ENCODE measurements at regions not wholly inside any gene's neighbourhood (a gene's known extent, or its start where the extent isn't known, plus 50 kb on each side); places are given as distances from the start of the nearest gene placed in this dataset.

DNA sequence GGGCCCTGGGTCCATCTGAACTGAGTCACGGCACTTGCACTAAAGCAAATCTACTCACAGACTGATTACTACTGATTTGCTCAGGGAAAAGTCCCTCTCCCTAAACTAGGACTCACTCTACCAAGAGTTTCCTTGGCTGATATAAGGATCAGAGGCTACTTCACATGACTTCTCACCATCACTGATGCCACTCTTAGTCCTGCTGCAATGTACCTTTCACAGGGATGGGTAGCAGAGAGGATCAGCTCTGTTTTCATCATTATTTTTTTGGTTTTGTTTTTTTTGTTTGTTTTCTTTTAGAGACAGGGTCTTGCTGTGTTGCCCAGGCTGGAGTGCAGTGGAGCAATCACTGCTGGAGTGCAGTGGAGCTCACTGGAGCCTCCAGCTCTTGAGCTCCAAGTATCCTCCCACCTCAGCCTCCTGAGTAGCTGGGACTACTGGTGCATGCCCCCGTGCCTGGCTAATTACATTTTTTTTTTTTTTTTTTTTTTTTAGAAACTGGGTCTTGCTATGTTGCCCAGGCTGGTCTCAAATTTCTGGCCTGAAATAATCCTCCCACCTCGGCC, 200.6 kb downstream of the JCAD start:
- no peak overlapping the region for H3K4me3 ChIP-seq (ENCODE audit: low read depth, low read length)

DNA sequence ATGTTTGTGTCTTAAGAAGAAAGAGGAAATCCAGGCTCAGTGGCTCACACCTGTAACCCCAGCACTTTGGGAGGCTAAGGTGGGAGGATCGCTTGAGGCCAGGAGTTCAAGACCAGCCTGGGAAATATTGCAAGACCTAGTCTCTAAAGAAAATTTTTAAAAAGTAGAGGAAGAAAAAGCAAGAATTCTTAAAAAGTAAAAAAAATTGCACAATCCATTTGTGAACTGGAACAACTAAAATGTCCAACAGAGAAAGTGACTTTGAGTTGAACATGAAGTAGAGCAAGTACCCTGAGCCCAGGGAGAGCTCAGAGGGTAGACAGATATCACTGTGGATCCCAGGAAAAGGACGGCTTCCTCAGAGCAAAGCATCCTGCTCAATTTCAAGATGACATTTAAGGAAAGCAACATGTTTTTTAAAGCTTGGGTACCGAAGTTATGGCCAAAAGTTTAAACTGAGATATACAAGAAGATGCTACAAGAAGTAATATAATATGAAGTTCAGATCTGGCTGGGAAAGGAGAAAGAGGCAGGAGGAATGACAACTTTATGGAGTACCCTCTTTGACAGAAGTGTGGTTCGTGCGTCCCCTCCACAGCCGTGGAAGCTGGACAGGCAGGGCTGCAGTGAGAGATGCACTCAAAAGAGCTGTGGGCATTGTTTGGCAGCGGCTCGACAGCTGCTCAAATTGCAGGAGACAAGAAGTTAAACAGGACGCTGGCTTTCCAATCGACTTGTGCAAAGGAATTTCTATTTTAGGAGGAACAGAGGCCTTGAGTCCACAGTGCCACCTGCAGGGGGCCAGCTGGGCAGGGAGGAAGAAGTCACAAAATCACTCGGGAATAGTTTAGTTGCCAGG, 201.3 kb downstream of the JCAD start:
- no peak overlapping the region for H3K4me3 ChIP-seq (ENCODE audit: low read depth, low read length)

DNA sequence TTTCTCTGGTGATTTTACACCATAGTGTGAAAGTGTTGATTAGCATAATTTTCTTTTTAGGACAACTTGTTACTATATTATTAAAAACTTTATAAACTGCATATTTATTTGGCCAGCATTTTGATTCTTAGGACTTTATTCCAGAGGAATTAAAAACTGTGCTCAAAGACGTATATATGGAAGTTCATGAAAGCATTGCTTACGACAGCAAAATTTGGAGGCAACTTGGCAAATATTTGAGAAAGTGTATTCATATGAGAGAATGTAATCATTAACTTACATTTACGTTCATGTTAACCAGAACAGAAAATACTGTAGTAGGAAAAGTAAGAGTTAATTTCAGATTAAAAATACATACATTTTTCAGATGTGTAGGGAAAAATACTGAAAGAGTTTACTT, 203.1 kb downstream of the JCAD start:
- H3K4me3 ChIP-seq (ENCODE audit: low read depth, low read length), result no peak overlapping the region

GRCh38 chr10:29853913-29854312, 205.5 kb downstream of the JCAD start:
- no peak overlapping the region for H3K4me3 ChIP-seq (ENCODE audit: low read depth, low read length)

DNA sequence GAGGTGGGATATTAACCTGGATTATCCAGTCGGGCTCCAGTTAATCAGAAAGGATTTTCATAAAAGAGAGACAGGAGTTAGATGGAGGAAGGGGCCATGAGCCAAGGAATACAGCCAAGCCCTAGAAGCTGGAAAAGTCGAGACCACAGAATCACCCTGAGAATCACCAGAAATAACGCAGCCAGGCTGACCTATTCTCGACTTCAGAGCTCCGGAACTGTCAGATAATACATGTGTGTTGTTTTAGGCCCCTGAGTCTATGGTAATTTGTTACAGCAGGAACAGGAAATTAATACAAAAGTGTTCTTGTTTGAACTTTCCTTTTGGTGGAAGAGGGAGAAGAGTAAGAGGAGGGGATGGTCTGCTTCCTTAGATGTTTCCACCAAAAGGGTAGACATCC, 208.1 kb downstream of the JCAD start:
- no peak overlapping the region for H3K4me3 ChIP-seq (ENCODE audit: low read depth, low read length)

- no peak overlapping the region for H3K4me3 ChIP-seq (ENCODE audit: low read depth, low read length)
These were observed 209.0 kb downstream of the JCAD start for GRCh38 chr10:29850371-29850770.

DNA sequence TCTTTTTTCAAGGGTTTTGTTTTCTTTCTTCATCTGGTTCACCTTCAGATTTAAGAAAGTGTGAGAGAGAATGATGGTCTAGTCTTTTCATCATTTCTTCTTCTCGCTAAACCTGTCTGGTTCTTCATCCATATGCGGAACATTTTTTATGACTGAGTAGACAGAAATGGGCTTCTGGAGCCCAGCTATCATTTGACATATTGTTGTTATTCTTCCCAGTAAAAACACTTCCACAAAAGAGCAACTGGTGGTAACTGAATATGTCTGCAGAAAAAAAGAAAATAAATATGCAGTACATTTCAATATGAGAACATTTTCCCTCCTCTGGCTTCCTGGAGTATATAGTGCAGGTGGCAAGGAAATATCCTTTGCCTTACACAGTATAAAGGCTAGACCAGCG, 209.5 kb downstream of the JCAD start:
- H3K4me3 ChIP-seq (ENCODE audit: low read depth, low read length), result no peak overlapping the region

GRCh38 chr10:29849126-29849833, 210.1 kb downstream of the JCAD start:
- H3K4me3 ChIP-seq (ENCODE audit: low read depth, low read length), result no peak overlapping the region

- no peak overlapping the region for H3K4me3 ChIP-seq (ENCODE audit: low read depth, low read length)
These were observed 212.1 kb upstream of the SVIL start for GRCh38 chr10:29846881-29847280.

- no peak overlapping the region for H3K4me3 ChIP-seq (ENCODE audit: low read depth, low read length)
These were observed 210.4 kb upstream of the SVIL start for GRCh38 chr10:29845166-29845565.

- H3K4me3 ChIP-seq (ENCODE audit: low read depth, low read length), result no peak overlapping the region
These were observed 208.4 kb upstream of the SVIL start for GRCh38 chr10:29843143-29843542.

DNA sequence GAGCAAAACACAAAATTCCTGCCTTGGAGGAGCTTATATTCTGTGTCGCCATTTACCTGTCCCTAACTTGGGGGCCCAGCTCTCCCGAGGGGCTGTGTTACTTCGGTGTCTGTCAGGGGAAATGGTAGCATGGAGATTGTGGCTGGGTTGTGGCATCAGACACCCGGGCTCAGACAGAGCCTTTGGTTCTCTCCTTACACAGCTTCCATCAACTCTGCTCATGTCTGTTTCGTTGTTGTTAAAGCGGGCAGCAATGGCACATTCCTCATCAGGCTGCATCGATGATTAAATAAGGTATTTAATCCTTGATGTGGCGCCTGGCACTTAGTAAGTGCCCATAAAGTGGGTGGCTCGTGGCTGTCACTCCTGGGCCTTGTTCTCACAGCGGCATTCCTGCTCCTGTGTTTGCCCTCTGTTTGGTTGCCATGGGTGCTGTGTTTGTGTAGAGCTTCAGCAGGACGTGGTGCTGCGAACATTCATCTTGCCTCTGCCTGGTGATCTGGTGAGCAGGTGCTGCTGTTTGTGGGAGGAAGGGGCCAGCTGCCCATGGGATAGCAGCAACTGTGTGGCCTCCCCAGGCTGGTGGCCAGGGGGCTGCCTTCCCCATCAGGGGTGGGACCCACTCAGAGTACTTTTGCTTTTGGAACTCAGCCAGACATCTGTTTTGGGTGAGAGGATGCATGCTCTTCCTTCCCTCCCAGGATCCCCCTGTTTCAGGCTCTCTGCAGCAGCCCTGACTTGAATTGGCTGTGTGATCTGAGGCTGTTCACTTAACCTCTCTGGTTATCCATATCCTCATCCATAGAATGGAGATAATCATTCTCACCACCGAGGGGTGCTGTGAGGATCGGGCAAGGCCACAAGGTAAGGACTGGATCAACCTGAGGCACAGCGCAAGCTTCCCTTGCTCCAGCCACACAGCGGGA, 207.2 kb upstream of the SVIL start:
- no peak overlapping the region for H3K4me3 ChIP-seq (ENCODE audit: low read depth, low read length)

GRCh38 chr10:29840516-29841276, 205.9 kb upstream of the SVIL start:
- H3K4me3 ChIP-seq (ENCODE audit: low read depth, low read length), result no peak overlapping the region

DNA sequence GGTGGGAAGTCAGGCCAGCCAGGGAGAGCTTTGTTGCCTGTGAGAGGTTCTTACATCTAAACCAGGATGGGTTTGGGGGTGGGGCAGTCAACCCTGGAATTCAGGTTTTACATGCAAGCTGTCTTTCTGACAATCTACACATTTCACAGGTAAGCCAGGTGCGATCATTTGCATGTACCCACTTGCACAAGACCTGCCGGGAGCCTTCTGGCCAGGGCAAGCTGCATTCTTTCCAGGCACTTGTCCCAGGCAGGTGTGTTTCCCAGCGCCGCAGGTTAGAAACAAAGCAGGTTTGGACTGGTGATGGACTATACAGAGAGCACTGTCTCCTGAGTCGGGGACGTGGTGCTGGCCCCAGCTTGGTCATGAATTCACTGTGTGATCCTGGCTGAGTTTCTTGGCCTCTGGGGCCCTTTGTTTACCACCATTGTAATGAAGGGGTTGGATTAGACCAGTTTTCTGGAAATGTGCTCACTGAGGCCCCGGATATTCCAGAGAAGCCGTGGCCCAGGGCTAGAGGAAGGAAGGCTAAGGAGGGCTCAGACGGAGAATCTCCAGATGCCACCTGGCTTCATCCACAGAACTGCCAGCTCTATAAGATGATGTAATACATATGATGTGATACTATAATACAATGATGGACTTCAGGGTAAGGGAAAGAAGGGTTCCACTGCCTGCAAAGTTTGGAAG, 205.2 kb upstream of the SVIL start:
- H3K4me3 ChIP-seq (ENCODE audit: low read depth, low read length), result no peak overlapping the region

- H3K4me3 ChIP-seq (ENCODE audit: low read depth, low read length), result no peak overlapping the region
These were observed 203.8 kb upstream of the SVIL start for GRCh38 chr10:29838539-29838938.

- H3K4me3 ChIP-seq (ENCODE audit: low read depth, low read length), result no peak overlapping the region
These were observed 202.8 kb upstream of the SVIL start for GRCh38 chr10:29837586-29837985.

GRCh38 chr10:29836396-29836795, 201.6 kb upstream of the SVIL start:
- no peak overlapping the region for H3K4me3 ChIP-seq (ENCODE audit: low read depth, low read length)

DNA sequence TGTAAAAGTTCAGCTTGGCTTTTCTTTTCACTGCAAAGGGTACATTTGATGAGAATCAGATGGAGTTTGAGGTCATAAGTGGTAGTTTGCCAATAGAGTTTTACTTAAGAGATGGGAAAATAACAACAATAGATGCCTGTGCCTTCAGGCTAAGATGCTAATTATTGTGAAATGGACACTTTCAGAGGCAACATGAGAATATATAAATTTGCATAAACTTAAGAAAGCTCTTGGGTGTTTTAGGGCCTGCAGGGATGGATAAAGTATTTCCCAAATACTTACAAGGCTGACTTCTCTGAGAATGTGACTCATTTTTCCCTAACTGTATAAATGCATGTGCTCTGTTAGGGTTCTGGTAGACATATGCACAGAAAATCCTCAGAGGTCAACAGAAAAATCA, 200.3 kb upstream of the SVIL start:
- no peak overlapping the region for H3K4me3 ChIP-seq (ENCODE audit: low read depth, low read length)
